ENCODE measurements at regions not wholly inside any gene's neighbourhood (a gene's known extent, or its start where the extent isn't known, plus 50 kb on each side); places are given as distances from the start of the nearest gene placed in this dataset.

DNA sequence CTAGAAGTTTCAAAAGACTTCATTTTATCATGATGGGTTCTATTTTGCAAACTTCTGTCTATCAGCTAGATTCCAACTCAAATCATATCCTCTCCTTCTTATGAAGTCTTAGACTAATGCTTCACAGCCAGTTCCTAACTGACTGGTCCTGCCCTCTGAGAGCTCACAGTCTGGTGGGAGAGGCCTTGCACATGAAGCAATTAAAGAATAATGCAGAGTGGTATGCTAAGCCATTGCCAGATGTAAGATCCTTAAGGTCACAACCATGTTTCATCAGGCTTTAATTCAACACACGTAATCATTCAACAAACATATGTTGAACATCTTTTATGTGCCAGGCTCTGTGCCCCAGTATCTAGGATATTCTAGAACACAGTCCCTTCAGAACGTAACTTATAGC lies 125.8 kb upstream of the TMPO start:
- no peak for DNase-seq

DNA sequence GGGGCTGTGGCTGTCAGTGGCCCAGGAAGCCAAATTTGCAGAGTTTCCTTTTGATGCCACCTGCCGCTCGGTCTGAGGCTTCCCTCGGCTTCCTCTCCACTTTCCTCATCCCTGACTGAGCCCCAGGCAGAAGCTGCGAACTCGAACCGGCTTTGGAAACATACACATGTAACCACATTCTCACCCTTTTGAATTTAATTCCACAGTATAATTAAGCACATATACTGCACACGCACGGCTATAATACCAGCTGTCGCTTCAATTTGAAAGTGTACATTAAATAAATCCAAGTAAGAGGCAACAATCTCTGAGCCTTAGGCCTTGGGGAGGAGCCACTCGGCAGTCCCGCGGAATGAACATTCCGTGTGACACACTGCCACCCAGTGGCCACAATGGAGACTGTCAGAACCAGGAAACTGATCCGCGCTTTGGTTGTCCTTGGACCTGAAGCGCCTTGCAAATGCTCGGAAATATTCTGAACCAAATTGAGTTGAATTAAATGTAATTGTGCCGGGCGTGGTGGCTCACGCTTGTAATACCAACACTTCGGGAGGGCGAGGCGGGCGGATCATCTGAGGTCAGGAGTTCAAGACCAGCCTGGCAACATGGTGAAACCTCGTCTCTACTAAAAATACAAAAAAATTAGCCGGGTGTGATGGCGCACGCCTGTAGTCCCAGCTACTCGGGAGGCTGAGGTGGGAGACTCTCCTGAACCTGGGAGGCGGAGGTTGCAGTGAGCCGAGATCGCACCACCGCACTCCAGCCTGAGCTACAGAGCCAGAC lies 117.9 kb upstream of the TMPO start:
- peak; percentile 78 to 92 (median 83) for DNase-seq

DNA sequence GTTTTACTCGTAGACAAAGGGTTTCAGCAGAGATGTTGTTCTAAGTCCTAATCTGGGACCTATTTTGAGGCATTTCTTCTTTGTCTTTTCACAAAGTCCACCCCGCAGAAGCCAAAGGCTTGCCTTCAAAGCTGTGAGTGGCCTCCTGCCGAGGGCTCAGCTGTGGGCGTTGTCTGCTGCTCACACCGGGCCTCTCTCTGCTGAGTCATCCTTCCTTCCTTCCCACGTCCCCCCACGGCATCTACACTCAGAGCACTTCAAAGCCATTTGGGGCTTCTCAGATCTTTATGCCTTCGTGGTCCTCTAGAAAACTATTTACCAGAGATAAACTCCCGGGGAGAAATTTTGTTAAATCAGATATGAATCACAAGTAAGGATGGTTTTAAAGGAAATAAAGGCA lies 115.9 kb upstream of the TMPO start:
- no peak for DNase-seq

DNA sequence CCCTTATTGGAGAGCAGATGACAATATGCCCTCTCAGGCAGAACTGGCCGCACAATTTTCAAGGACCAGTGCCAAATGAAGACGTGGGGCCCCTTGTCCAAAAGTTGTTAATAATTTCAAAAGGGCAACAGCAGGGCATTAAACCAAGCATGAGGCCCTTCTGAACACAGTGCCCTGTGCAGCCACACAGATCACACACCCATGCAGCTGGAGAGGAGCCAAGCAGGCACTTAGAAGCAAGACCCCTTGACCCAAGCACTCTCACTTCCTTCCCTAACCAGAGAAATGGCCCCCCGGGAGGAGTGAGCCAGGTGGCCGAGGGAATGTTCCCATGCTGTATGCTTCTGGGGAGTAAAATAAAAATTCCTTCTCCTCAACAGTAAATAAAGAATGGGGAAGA lies 114.0 kb upstream of the TMPO start:
- no peak for DNase-seq

DNA sequence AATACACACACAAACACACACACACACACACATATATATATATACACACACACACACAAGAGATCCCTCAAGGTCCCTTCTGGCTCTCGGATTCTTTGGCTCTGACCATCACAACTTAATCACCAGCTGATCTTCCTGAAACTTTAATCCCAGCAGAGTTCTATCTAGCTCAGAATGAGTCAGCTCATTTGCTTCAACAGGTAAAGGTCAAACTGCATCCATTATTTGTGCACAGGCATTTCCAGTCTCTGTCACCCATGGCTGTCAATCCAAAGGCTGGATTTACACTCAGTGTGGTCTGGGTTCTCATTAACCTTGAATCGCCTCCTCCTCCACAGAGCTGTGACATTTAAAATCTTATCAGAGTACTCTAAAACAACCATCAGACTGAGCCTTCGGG lies 113.3 kb upstream of the TMPO start:
- DNase-seq: no peak

DNA sequence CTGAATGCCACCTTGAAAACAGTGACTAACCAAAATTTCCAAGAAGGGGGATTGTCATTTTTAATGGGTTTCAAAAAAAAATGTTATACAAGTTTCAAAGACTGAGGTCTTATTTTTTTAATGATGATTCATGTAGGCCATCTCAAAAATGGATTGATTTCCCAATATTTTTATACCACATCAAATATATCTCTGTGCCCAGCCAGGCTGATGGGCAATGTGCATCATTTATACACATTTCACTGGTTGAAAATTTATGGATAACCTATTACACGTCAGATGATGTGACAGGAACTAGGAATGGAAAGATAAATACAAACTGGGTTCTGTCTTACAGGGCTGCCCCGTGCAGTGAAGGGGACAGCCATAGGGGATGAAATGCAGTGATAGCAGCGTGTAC lies 112.7 kb upstream of the TMPO start:
- DNase-seq: no peak

DNA sequence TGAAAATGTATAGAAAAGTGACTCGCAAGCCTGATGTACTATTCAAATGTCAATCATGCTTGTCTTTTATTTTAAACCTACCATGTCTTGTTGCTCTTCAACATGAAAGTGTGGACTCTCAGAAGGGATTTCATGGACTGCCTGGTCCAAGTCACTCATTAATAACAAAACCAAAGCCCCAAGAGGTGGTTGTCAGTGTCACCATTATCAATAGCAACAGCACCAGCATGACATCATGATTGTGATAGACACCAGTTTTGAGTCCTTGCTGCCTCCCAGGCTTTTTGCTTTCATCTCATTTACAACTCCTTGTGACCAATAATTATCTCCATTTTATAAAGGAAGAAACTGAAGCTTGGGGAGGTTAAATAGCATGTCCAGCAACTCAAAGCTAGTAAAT lies 112.0 kb upstream of the TMPO start:
- no peak for DNase-seq

DNA sequence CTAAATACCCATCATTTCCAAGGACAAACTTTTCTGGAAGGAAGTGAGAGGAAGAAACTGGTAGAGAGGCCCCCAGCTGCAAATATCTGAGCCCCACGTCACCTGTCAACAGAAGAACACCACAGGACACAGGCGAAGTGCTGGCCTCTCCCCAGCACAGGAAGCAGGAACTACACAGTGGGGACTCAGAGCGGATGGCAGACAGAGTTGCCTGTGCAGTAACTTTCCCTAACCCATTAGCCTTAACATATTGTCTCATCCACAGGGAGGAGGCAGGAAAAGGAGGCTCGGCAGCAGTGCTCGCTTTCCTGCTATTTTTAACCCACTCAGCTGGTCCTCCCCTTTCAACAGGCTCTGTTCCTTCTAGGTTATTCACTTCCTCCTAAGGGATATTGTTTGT lies 111.5 kb upstream of the TMPO start:
- DNase-seq: no peak

DNA sequence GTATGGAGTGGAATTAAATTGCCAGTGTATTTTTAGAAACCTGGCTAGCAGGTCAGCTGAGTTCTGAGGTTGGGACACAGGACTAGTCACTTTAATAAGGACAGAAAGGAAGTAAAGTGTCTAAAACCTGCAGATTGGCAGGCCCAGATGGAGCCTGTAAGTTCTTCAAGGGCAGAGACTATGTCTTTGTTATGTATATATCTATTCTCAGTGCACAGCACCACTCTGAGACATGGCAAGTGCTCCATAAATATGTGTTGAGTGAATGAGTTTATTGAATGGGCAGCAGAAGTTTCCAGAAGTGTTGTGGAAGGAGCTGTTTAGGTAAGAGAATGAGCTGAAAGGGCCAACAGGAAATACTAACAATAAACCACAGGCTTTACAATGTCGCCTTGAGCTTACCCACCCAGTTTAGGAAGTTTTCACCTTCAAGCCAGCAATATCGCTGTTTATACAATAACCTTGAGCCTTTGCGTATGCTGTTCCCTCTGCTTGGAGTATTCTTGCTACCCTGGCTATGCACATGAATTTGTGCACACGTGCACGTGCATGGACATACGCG lies 109.5 kb upstream of the TMPO start:
- no peak for DNase-seq

DNA sequence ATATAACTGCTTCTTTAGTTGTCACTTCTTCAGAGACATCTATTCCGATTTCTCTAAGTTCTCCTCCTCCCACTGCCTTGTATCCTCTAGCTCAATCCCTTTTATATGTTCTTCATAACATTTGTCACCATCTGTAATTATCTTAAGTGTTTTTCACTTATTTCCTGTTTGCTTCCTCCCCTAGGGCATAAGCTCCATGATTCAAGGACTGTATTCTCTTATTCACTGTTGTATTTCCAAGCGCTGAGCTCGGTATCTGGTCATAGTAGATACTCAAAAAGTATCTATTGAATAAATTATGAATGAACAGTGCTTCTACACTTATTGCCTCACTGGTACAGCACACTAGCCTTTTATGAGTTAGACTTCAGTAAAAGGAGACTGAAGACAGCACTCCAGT lies 109.0 kb upstream of the TMPO start:
- no peak for DNase-seq

DNA sequence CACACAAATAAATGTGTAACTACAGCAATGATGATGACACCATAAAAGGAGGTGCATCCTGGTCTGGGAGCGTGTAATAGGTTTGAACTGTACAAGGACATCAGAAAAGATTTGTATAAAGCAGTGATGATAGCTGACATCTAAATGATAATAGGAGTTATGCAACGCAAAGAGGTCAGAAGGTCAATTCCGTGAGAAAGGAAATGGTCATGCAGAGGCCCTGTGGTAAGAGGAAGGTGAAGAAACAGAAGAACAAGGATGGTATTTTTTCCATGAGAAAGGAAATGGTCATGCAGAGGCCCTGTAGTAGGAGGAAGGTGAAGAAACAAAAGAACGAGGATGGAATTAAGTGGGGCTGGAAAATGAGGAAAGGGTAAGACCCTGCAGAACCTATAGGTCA lies 106.7 kb upstream of the TMPO start:
- DNase-seq: no peak

DNA sequence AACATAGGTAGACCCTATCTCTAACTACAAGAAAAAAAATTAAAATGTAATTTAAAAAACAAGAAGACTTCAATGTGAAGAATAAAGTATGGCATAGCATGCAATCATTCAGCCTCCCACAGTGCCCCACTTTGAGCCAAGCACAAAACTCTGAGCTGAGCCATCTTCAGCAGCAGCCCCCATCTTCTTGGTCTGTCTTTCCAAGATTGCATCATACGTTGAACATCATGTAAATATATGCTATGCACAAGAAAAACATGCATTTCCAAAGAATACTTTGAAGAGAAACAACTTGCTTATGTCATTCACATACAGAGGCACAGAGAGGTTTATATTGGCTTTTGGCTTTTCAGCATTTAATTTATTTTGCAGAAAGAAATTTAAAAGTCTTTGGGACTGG lies 105.8 kb upstream of the TMPO start:
- no peak for DNase-seq

DNA sequence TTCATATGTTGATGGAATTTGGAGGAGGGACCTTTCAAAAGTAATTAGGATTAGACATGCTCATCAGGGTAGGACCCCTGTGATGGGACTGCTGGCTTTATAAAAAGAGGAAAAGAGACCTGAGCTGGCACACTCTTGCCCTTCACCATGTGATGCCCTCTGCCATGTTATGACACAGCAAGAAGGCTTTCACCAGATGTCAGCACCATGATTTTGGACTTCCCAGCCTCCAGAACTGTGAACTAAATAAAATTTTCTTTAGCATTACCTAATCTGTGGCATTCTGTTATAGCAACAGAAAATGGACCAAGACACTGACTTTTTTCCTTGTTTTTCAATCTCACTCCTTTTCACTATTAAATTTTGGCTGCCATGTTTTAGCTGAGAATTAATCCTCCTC lies 105.0 kb upstream of the TMPO start:
- DNase-seq: no peak

DNA sequence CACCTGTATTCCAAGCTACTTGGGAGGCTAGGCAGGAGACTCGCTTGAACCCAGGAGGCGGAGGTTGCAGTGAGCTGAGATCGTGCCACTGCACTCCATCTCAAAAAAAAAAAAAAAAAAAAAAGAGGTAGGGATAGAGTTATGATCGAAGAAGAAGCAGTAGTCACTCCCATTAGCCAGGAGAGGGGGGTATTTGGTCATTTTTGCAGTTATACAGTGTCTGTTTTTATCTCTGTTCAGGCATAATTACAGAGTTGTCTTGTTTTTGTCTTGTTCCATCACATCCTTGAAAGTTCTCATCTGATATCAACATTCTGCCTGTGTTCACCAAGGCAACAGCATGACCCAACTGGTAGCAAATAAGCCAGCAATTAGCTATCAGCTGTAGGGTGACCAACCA lies 98.5 kb upstream of the TMPO start:
- peak in 1 of 3 donors; percentile 55 for DNase-seq

DNA sequence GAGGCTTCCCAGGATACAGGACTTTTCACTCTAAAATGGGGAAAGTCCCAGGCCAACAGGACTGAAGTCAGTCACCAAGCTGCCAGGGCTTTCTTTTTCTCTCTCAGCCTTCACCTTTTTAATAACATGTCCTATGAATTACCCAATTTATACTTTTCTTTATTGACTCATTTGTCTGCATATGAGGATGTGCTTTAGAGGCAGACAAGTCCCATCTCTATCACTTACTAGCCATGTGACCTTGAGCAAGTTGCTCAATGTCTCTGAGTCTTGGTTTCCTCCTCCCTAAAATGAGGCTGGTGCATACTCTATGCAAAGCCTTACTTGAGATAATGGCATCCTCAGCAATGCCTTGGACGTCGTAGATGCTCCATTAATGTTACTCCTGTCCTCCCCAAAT lies 98.1 kb upstream of the TMPO start:
- no peak for DNase-seq

DNA sequence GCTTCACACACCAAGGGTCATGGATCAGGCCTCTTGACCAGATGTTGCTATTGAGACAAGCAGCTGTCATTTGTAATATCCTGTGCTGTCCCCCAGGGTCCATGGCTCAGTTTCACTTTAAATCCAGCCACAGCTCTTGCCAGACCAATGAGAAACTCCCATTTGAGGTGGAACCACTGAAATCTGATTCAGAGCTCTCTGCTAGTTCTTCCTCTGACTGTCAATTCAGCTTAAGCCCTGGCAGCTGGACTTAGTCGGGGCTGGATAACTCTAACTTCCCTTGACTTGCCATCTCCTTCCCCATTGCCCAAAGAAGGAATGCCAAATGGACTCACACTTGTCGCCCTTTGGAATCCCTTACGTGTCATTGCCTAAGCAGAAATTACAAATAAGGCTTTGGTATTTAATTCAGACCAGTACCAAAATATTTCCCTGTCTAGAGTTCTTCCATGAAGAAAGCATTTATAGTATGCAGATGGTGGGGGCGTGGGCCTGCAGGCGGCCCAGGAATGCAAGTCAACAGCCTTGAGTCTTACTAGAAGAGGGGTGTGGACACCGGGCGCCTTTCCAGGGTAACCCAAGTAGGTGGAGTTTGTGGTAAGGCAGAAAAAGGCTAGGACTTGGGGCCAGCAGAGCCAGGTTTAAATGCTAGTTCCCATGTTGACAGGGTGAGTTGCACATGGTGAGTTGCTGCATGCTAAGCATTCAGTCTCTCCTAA lies 96.9 kb upstream of the TMPO start:
- peak; percentile 88 to 97 (median 92) for DNase-seq

DNA sequence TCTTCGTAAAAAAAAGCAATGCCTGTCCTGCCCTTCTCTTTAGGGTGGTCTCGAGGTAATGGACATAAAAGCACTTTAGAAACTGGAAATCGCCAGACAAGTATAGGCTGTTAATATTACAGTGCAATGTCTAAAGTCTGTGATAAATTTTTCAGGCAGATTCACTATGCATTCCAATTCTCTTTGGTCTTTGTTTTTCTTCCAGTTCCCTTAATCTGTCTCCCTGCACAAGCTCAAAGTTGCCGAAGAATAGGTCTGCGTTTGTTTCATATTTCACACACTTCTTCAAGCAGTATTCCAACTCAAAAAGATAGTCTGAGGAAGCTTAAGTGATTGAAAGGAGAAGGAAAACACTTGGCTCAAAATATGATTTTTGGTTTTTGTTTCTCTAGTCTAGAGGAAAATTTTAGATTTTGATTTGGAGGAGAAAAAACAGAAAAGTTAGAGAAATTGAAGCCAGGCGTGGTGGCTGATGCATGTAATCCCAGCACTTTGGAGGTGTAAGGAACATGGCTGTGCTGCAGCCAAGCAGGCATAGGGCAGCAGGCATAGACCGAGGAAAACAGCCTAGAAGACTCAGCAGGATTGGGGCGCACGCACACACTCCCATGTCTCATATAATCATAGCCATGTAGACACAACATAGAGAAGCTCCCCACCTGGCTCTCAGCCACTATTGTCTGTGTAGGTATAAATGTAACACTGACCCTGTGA lies 96.2 kb upstream of the TMPO start:
- peak in 1 of 3 donors; percentile 45 for DNase-seq

DNA sequence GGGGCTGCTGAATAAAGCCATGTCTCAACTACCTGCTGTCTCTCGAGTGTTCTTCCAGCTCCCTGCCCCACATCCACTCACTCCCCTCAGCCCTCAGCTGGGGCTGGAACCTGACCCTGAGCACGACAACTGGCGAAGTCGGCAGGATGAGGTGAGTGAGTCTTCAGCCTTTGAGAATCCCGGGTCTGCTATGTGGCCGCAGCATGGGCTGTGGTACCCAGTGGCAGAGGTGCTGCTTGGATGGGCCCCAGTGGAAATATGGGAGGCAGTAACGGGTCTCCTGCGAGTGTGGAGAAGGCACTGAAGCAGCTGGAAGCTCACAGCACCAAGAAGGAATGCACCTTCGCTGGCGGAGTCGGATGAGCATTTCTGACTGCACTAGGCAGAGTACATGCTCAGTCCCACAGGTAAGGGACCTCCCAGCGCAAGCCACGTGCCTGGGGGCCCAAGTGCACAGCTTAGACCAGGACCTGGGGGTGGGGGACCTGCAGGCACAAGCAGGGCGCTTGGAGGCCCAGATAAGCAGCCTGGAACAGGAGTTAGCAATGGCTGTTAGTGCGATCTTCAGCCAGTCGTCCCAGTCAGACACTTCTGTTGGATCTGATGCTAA lies 95.5 kb upstream of the TMPO start:
- peak in 1 of 3 donors; percentile 41 for DNase-seq

DNA sequence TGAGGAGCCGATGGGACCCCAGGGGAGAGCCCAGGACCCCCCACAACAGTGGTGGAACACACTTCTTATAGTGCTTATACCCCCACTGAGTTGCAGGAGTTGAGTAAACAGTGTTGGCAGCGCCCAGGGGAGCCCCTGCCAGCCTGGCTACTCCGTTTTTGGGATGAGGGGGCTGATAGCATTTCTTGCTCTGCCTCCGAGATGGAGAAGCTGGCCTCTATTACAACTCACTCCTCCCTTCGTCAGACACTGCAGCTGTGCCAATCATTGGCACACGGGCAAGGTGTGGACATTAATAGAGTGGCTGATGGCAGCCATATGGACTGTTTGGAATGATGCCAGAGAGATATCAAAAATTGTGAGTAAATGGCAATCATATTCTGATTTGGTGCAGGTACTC lies 94.9 kb upstream of the TMPO start:
- no peak for DNase-seq

DNA sequence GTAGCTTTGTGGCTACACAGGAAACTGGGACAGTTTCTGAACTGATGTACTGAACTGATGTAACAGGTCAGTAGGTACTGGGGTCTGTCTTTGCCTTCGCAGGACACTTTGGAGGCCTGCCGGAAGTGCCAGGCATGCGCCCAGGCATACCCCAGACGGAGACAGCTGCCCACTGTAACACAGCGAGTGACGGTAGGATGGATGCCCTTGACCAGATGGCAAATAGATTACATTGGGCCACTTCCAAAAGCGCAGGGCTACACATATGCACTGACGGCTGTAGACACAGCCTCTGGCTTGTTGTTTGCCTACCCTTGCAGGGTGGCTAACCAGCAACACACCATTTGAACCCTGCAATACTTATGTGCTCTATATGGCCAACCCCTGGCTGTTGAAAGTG lies 94.1 kb upstream of the TMPO start:
- DNase-seq: peak in 2 of 3 donors; percentile 49 to 68

DNA sequence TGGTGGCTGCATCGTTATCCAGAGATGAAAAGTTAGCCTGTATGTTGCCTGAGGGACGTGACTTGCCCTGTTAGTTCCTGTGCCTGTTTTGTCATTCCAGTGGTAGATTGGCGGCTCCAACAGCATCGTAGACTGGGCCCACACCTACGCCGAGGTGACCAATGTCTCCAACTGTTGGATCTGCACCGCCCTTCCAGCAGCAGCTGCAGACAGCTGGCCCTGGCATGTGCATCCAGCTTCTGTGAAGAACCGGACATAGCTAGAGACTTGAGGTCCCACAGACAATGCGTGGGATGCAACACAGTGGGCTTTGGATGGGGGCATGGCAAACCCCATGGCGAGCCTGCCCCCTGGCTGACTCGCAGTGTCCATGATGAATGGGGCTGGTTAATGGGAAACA lies 93.0 kb upstream of the TMPO start:
- DNase-seq: peak in 1 of 3 donors; percentile 43

DNA sequence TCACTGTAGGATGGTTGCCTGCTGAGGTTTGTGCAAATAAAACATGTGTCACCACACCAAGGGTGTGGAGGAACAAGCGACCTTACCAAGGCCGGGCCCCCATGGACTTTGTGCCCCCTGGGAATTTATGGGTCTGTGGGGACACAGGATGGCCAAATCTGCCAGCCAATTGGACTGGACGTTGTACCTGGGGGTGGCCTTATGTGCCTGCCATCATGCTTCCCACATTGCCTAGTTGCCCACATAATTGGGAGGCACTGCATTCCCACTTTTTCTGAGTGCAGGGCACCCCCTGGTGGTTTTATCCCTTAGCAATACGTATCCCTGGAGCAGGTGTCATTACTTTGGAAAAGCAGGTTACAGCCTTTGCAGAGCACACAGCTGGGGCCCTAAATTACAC lies 92.6 kb upstream of the TMPO start:
- no peak for DNase-seq
